HepG2 (cell line): ENCODE measurements at regions not wholly inside any gene's neighbourhood (a gene's known extent, or its start where the extent isn't known, plus 50 kb on each side); places are given as distances from the start of the nearest gene placed in this dataset.

Experiments used
- ATAC-seq: fragments of 200-7000 bp; cut with Tn5 transposase; 3 replicates; pipeline ENCODE4 v1.9.1; 2020; ENCODE audit warnings: mild to moderate bottlenecking, moderate library complexity
- BruUV-seq: library from RNA; stranded (reverse); fragments of 400-500 nt; replicated peaks from 2 replicates; lab custom pipeline; 2021; lab: Mats Ljungman, UMichigan
- CTCF ChIA-PET: fragments of 300-600 bp; formaldehyde crosslinking; extraction: SDS; loops from one replicate; lab custom pipeline; 2021; ENCODE audit warnings: low total read pairs, inconsistent platforms, low intra/inter-chr PET ratio; lab: Yijun Ruan, JAX
- POLR2A ChIA-PET: fragments of 350-600 bp; sonication (Branson Sonifier 250); formaldehyde crosslinking; loops from one replicate; lab custom pipeline; 2020; ENCODE audit warnings: antibody characterized with exemption, inconsistent platforms; lab: Yijun Ruan, JAX
- DNase-seq: peaks from one replicate; pipeline ENCODE4 v3.0.0-alpha.2; 2015; ENCODE audit warnings: low spot score
- FAIRE-seq: peaks from 3 replicates; lab custom pipeline; 2011; peaks lifted over from hg19 to GRCh38; lab: Jason Lieb, UNC
- H2AFZ ChIP-seq: one replicate; pipeline ENCODE4 v1.6.1; 2011; ENCODE audit warnings: low read length, inconsistent platforms
- H3K27ac ChIP-seq: fragments of 300-600 bp; 3 replicates; pipeline ENCODE4 v1.8.0; 2011; ENCODE audit warnings: mixed run types, mild to moderate bottlenecking, mixed read lengths, low read length, inconsistent platforms; ENCODE audit not compliant: insufficient read depth; ENCODE audit errors: extremely low read length
- H3K27me3 ChIP-seq, 2 experiments: fragments of 200-600 bp in 1 of 2; 2 replicates in 1 of 2; 3 replicates in 1 of 2; pipeline versions ENCODE4 v1.6.0 to v1.8.0; 2011; ENCODE audit warnings: low read length in 2 of 2, mild to moderate bottlenecking in 2 of 2, moderate library complexity in 2 of 2, inconsistent platforms in 1 of 2; ENCODE audit not compliant: insufficient read depth in 2 of 2, control insufficient read depth in 1 of 2
- H3K36me3 ChIP-seq, 2 experiments: fragments of 200-600 bp in 1 of 2; replicated peaks in 1 of 2; 2 replicates in 1 of 2; 3 replicates in 1 of 2; pipeline versions ENCODE4 v1.5.1 to v1.8.0; 2011; ENCODE audit warnings: low read length in 2 of 2, inconsistent platforms in 1 of 2; ENCODE audit not compliant: insufficient read depth in 2 of 2, control insufficient read depth in 1 of 2
- H3K4me1 ChIP-seq: 2 replicates; pipeline ENCODE4 v1.5.1; 2012; ENCODE audit warnings: low read length, inconsistent platforms; ENCODE audit not compliant: insufficient read depth
- H3K4me2 ChIP-seq: 2 replicates; pipeline ENCODE4 v1.6.0; 2011; ENCODE audit warnings: low read depth, low read length, inconsistent platforms
- H3K4me3 ChIP-seq, 3 experiments: fragments of 200-600 bp in 1 of 3; sonication (generic), shearing (Covaris generic) in 1 of 3; replicated peaks in 1 of 3; 2 replicates each; pipeline ENCODE4 v1.5.1; 2011 to 2016; ENCODE audit warnings: low read length in 3 of 3, inconsistent platforms in 2 of 3, low read depth in 2 of 3, mild to moderate bottlenecking in 2 of 3, control low read depth in 1 of 3, mixed read lengths in 1 of 3; ENCODE audit not compliant: insufficient read depth in 1 of 3
- H3K79me2 ChIP-seq: one replicate; pipeline ENCODE4 v1.6.1; 2011; ENCODE audit warnings: low read length, inconsistent platforms; ENCODE audit not compliant: insufficient read depth
- H3K9ac ChIP-seq: 2 replicates; pipeline ENCODE4 v1.6.0; 2011; ENCODE audit warnings: mild to moderate bottlenecking, low read depth, low read length, inconsistent platforms; ENCODE audit not compliant: insufficient read depth
- H3K9me3 ChIP-seq: 2 replicates; pipeline ENCODE4 v1.5.1; 2012; ENCODE audit warnings: mild to moderate bottlenecking, low read length
- H4K20me1 ChIP-seq: 2 replicates; pipeline ENCODE4 v1.6.0; 2011; ENCODE audit warnings: inconsistent platforms, mild to moderate bottlenecking, low read length, moderate library complexity; ENCODE audit not compliant: insufficient read depth
- ASH2L ChIP-seq: fragments of 300-600, 200-600 bp; sonication (generic); IDR thresholded peaks from 2 replicates; pipeline ENCODE4 v1.7.0; 2017; ENCODE audit warnings: low read depth, mild to moderate bottlenecking, moderate library complexity, mixed read lengths, low read length; ENCODE audit not compliant: insufficient read length
- FIP1L1 ChIP-seq: fragments of 200-400 bp; formaldehyde crosslinking; IDR thresholded peaks from 2 replicates; pipeline ENCODE4 v1.6.1; 2018; ENCODE audit warnings: low read depth, mild to moderate bottlenecking, low read length, moderate library complexity, borderline replicate concordance; ENCODE audit not compliant: insufficient read depth
- GLI4 ChIP-seq: sonication (generic); formaldehyde crosslinking; IDR thresholded peaks from 2 replicates; pipeline ENCODE4 v1.5.1; 2020; ENCODE audit warnings: missing genetic modification reagents, mild to moderate bottlenecking, moderate library complexity, borderline replicate concordance
- KMT2A ChIP-seq: sonication (generic); formaldehyde crosslinking; IDR thresholded peaks from 2 replicates; pipeline ENCODE4 v1.4.0; 2020; ENCODE audit warnings: missing genetic modification reagents
- NFE2L2 ChIP-seq: fragments of 150-350 bp; IDR thresholded peaks from 2 replicates; pipeline ENCODE4 v1.6.1; 2014; ENCODE audit warnings: low read length
- SMARCC2 ChIP-seq: fragments of 450-650 bp; IDR thresholded peaks from 2 replicates; pipeline ENCODE4 v1.6.1; 2017; ENCODE audit warnings: antibody characterized with exemption, mild to moderate bottlenecking
- SOX5 ChIP-seq: IDR thresholded peaks from 2 replicates; pipeline ENCODE4 v1.6.1; 2016; ENCODE audit warnings: borderline replicate concordance
- ZFP1 ChIP-seq: IDR thresholded peaks from 2 replicates; pipeline ENCODE4 v1.6.1; 2016
- ZNF20 ChIP-seq: sonication (generic); formaldehyde crosslinking; IDR thresholded peaks from 2 replicates; pipeline ENCODE4 v1.4.0; 2020; ENCODE audit warnings: mild to moderate bottlenecking, moderate library complexity, missing genetic modification reagents
- ZNF891 ChIP-seq: sonication (generic); formaldehyde crosslinking; IDR thresholded peaks from 2 replicates; pipeline ENCODE4 v1.5.0; 2020; ENCODE audit warnings: mild to moderate bottlenecking, missing genetic modification reagents
- WGBS: methylation state at CpG from one replicate; pipeline ENCODE4 v1.1.6; 2017; ENCODE audit warnings: low lambda C conversion rate; 5-methylcytosine and 5-hydroxymethylcytosine counted together
- in situ Hi-C: cut with HindIII; loops from 2 replicates; pipeline ENCODE4 v1.10.0; 2017; ENCODE audit warnings: low pct_unique_long_range_greater_than_20kb; ENCODE audit not compliant: extremely low pct_ligation_motif_present
- intact Hi-C: fragments of 100-400 bp; cut with micrococcal nuclease; formaldehyde crosslinking; loops from one replicate; pipeline ENCODE4 v1.10.0; 2022; ENCODE audit not compliant: unreplicated experiment
- TF ChIP-seq, protein P1 (sequence below): sonication (generic); formaldehyde crosslinking; IDR thresholded peaks from 2 replicates; pipeline ENCODE4 v1.8.1; 2023; ENCODE audit warnings: mild to moderate bottlenecking, inconsistent platforms, moderate library complexity, missing genetic modification reagents, borderline replicate concordance
- TF ChIP-seq, protein P2 (sequence below): sonication (generic); formaldehyde crosslinking; IDR thresholded peaks from 2 replicates; pipeline ENCODE4 v1.5.1; 2020; ENCODE audit warnings: mild to moderate bottlenecking, missing genetic modification reagents
- TF ChIP-seq, protein P3 (sequence below): IDR thresholded peaks from 2 replicates; pipeline ENCODE4 v1.6.1; 2016; ENCODE audit warnings: control low read depth

DNA sequence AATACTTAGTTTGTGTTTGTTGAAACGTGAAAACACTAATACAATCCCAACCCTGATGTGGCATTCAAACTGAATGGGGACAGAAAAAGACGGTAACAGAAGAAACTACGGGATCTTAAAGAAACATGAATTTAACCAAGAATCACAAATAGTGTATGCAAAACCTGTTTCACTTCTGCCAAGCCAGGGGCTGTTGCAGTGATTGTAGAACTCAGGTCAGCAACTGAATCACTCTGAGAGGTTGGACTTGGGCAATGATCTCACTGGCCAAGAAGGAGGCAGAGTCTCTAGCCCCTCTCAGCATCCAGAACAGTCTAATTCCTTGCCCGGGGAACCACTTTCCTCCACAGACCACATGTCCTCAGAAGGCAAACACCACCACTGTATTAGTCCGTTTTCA, 54.9 kb upstream of the CRIM1 start:
- Histone ChIP-seq H3K27ac (no peak overlapping the region), H4K20me1 (no peaks in the 10 kb centered on the region), H3K27me3 (no peaks in the 10 kb centered on the region), H3K9ac (no peak overlapping the region), H3K36me3 (no peaks in the 10 kb centered on the region), H3K4me1 (no peaks in the 10 kb centered on the region), H3K4me2 (no peak overlapping the region), H3K4me3 (no peak overlapping the region), H3K79me2 (no peaks in the 10 kb centered on the region), H3K9me3 (no peaks in the 10 kb centered on the region), H2AFZ (no peak overlapping the region)
- intact Hi-C loops (no loop called here), in situ Hi-C loops (no loop called here)
- no peak for ATAC-seq
- FAIRE-seq = no peak
- no TSS peak for BruUV-seq
- 17% methylated on average over 5 of the region's 5 CpGs for WGBS
- no peak for TF ChIP-seq ASH2L
- no peak for TF ChIP-seq SOX5 (CRISPR knock-in tag)
- no peak for TF ChIP-seq ZFP1
- TF ChIP-seq ZNF891 = no peak
- no peak for TF ChIP-seq ZNF20 (CRISPR knock-in tag)
- ChIA-PET POLR2A (no interaction called here), CTCF (no interaction called here)
- no peak for DNase-seq

DNA sequence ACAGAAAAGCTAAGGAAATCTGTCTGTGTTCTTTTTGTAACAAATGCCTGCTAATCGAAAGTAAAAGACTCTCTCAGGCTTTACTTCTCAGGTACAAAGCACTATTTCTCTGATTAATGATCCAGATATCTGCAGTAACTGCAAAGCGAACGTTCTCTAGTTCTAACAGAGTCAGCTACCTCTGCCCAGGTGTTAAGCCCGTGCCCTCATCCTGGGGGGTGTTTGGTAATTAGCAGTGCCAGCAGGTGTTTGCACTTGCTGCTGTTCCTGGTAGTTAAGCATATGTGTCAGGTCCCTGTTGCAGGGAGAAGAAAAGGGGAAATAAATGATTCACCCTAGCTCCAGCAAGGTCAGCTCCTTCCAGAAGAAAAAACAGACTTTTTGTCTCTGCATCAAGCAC, 58.8 kb upstream of the CRIM1 start:
- Histone ChIP-seq H3K9me3 (no peaks in the 10 kb centered on the region), H3K4me1 (no peaks in the 10 kb centered on the region), H3K4me3 (no peak overlapping the region), H3K4me2 (no peak overlapping the region), H3K27ac (no peak overlapping the region)
- CTCF ChIA-PET = no interaction called here
- POLR2A ChIA-PET = no interaction called here
- BruUV-seq = no TSS peak
- 5% methylated on average over 4 of the region's 4 CpGs for WGBS
- FAIRE-seq = no peak
- TF ChIP-seq KMT2A (no peak), SMARCC2 (no peak), FIP1L1 (no peak), GLI4 (CRISPR knock-in tag) (no peak), NFE2L2 (no peak)
- TF ChIP-seq, protein P1, sequence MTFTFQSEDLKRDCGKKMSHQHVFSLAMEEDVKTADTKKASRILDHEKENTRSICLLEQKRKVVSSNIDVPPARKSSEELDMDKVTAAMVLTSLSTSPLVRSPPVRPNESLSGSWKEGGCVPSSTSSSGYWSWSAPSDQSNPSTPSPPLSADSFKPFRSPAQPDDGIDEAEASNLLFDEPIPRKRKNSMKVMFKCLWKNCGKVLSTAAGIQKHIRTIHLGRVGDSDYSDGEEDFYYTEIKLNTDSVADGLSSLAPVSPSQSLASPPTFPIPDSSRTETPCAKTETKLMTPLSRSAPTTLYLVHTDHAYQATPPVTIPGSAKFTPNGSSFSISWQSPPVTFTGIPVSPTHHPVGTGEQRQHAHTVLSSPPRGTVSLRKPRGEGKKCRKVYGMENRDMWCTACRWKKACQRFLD (CRISPR knock-in tag) = no peak
- TF ChIP-seq, protein P2, sequence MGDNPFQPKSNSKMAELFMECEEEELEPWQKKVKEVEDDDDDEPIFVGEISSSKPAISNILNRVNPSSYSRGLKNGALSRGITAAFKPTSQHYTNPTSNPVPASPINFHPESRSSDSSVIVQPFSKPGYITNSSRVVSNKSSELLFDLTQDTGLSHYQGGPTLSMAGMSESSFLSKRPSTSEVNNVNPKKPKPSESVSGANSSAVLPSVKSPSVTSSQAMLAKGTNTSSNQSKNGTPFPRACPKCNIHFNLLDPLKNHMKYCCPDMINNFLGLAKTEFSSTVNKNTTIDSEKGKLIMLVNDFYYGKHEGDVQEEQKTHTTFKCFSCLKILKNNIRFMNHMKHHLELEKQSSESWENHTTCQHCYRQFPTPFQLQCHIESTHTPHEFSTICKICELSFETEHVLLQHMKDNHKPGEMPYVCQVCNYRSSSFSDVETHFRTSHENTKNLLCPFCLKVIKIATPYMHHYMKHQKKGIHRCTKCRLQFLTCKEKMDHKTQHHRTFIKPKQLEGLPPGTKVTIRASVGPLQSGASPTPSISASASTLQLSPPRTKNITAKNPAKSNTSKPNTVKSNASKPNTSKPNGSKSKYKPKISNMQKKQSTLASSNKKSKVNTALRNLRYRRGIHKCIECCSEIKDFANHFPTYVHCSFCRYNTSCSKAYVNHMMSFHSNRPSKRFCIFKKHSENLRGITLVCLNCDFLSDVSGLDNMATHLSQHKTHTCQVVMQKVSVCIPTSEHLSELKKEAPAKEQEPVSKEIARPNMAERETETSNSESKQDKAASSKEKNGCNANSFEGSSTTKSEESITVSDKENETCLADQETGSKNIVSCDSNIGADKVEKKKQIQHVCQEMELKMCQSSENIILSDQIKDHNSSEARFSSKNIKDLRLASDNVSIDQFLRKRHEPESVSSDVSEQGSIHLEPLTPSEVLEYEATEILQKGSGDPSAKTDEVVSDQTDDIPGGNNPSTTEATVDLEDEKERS (CRISPR knock-in tag) = no peak
- TF ChIP-seq, protein P3, sequence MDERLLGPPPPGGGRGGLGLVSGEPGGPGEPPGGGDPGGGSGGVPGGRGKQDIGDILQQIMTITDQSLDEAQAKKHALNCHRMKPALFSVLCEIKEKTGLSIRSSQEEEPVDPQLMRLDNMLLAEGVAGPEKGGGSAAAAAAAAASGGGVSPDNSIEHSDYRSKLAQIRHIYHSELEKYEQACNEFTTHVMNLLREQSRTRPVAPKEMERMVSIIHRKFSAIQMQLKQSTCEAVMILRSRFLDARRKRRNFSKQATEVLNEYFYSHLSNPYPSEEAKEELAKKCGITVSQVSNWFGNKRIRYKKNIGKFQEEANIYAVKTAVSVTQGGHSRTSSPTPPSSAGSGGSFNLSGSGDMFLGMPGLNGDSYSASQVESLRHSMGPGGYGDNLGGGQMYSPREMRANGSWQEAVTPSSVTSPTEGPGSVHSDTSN = no peak
- TF ChIP-seq, all 625 proteins: peak for 0
- in situ Hi-C loops (no loop called here), intact Hi-C loops (no loop called here)
- H2AFZ ChIP-seq = no peak overlapping the region
- no peaks in the 10 kb centered on the region for H4K20me1 ChIP-seq
- no peaks in the 10 kb centered on the region for H3K79me2 ChIP-seq
- DNase-seq = no peak
- ATAC-seq = no peak
- H3K9ac ChIP-seq = no peak overlapping the region
- no peaks in the 10 kb centered on the region for H3K36me3 ChIP-seq
- no peaks in the 10 kb centered on the region for H3K27me3 ChIP-seq
